Activated CD8-positive, alpha-beta memory T cell treated with anti-CD3 and anti-CD28 coated beads, Interleukin-2, amount 50 U/mL, for 4 hours (primary cell): ENCODE measurements at regions not wholly inside any gene's neighbourhood (a gene's known extent, or its start where the extent isn't known, plus 50 kb on each side); places are given as distances from the start of the nearest gene placed in this dataset.
"Not testable (repeated sequence)": the region's sequence is repeated elsewhere in the genome, so short reads cannot be mapped to it uniquely, and the experiment has no call there.

Source experiments
- DNase-seq: peaks from one replicate; pipeline ENCODE4 v3.0.0-alpha.2; 2020

- not testable (repeated sequence) for DNase-seq
Measured at GRCh38 chr9:41606961-41607547, 417.9 kb upstream of the ZNG1F start.

- not testable (repeated sequence) for DNase-seq
Measured at GRCh38 chr9:41565572-41565971, 376.5 kb upstream of the ZNG1F start.
